HEK293 (cell line): ENCODE measurements at regions not wholly inside any gene's neighbourhood (a gene's known extent, or its start where the extent isn't known, plus 50 kb on each side); places are given as distances from the start of the nearest gene placed in this dataset.

Source experiments
- CTCF ChIA-PET: fragments of 350-600 bp; formaldehyde crosslinking; extraction: SDS; loops from one replicate; lab custom pipeline; 2021; ENCODE audit warnings: antibody characterized with exemption; lab: Yijun Ruan, JAX
- POLR2A ChIA-PET: fragments of 300-600 bp; formaldehyde crosslinking; extraction: SDS; loops from one replicate; lab custom pipeline; 2020; ENCODE audit warnings: antibody characterized with exemption, inconsistent platforms; lab: Yijun Ruan, JAX
- H3K27ac ChIP-seq: fragments of 200-500 bp; sonication (Bioruptor generic); 2 replicates; pipeline ENCODE4 v1.5.1; 2014; ENCODE audit warnings: low read depth, low read length, control low read depth, inconsistent platforms; ENCODE audit errors: extremely low read depth
- H3K36me3 ChIP-seq, 2 experiments: fragments of 200-500 bp in 1 of 2; sonication (Bioruptor generic) in 1 of 2; 1 replicate in 1 of 2; 2 replicates in 1 of 2; pipeline ENCODE4 v1.5.1; 2014 to 2017; ENCODE audit warnings: inconsistent platforms in 2 of 2, low read length in 2 of 2; ENCODE audit not compliant: control insufficient read depth in 2 of 2, insufficient read depth in 1 of 2
- H3K4me1 ChIP-seq: fragments of 200-500 bp; sonication (Bioruptor generic); 2 replicates; pipeline ENCODE4 v1.5.1; 2014; ENCODE audit warnings: mild to moderate bottlenecking, low read length, inconsistent platforms; ENCODE audit not compliant: control insufficient read depth, insufficient read depth
- H3K4me3 ChIP-seq: 2 replicates; pipeline ENCODE4 v1.5.1; 2011; ENCODE audit warnings: low read depth, mild to moderate bottlenecking, control low read depth, low read length, moderate library complexity
- H3K9me3 ChIP-seq: fragments of 200-500 bp; sonication (Bioruptor generic); 2 replicates; pipeline ENCODE4 v1.5.1; 2014; ENCODE audit warnings: low read depth, low read length, inconsistent platforms; ENCODE audit not compliant: control insufficient read depth, insufficient read depth
- BCL11B ChIP-seq: fragments of 450-650 bp; formaldehyde crosslinking; IDR thresholded peaks from 2 replicates; pipeline ENCODE4 v1.5.1; 2016; ENCODE audit warnings: low read depth, missing biosample characterization, missing genetic modification characterization
- GFI1B ChIP-seq: fragments of 450-650 bp; formaldehyde crosslinking; IDR thresholded peaks from 2 replicates; pipeline ENCODE4 v1.5.1; 2016; ENCODE audit warnings: missing biosample characterization, missing genetic modification characterization
- GLI4 ChIP-seq: fragments of 450-650 bp; formaldehyde crosslinking; IDR thresholded peaks from 2 replicates; pipeline ENCODE4 v1.5.1; 2016; ENCODE audit warnings: missing biosample characterization, missing genetic modification characterization
- GLIS2 ChIP-seq: fragments of 450-650 bp; formaldehyde crosslinking; IDR thresholded peaks from 2 replicates; pipeline ENCODE4 v1.5.1; 2016; ENCODE audit warnings: missing biosample characterization, missing genetic modification characterization
- SETDB1 ChIP-seq: IDR thresholded peaks from one replicate; pipeline ENCODE4 v1.6.1; 2017; ENCODE audit warnings: mild to moderate bottlenecking, low read length, moderate library complexity, mixed read lengths; ENCODE audit not compliant: insufficient read length
- SP7 ChIP-seq: fragments of 450-650 bp; formaldehyde crosslinking; IDR thresholded peaks from 2 replicates; pipeline ENCODE4 v1.5.1; 2016; ENCODE audit warnings: missing biosample characterization, missing genetic modification characterization
- WT1 ChIP-seq: fragments of 450-650 bp; formaldehyde crosslinking; IDR thresholded peaks from 2 replicates; pipeline ENCODE4 v1.5.1; 2016; ENCODE audit warnings: missing biosample characterization, missing genetic modification characterization
- YY1 ChIP-seq: fragments of 450-650 bp; formaldehyde crosslinking; IDR thresholded peaks from 2 replicates; pipeline ENCODE4 v1.5.1; 2018; ENCODE audit warnings: missing biosample characterization, missing genetic modification characterization
- ZNF184 ChIP-seq: fragments of 450-650 bp; IDR thresholded peaks from 2 replicates; pipeline ENCODE4 v1.5.1; 2018; ENCODE audit warnings: missing biosample characterization, mild to moderate bottlenecking, missing genetic modification characterization
- ZNF24 ChIP-seq: fragments of 450-650 bp; formaldehyde crosslinking; IDR thresholded peaks from 2 replicates; pipeline ENCODE4 v1.5.1; 2016; ENCODE audit warnings: missing biosample characterization, missing genetic modification characterization
- ZNF302 ChIP-seq: fragments of 450-650 bp; formaldehyde crosslinking; IDR thresholded peaks from 2 replicates; pipeline ENCODE4 v1.5.1; 2016; ENCODE audit warnings: missing biosample characterization, missing genetic modification characterization, low read depth
- ZNF510 ChIP-seq: fragments of 450-650 bp; formaldehyde crosslinking; IDR thresholded peaks from 2 replicates; pipeline ENCODE4 v1.5.1; 2018; ENCODE audit warnings: mild to moderate bottlenecking, missing genetic modification characterization, missing biosample characterization; ENCODE audit not compliant: insufficient replicate concordance
- ZNF629 ChIP-seq: fragments of 450-650 bp; formaldehyde crosslinking; IDR thresholded peaks from 2 replicates; pipeline ENCODE4 v1.5.1; 2017; ENCODE audit warnings: missing biosample characterization, missing genetic modification characterization
- ZNF707 ChIP-seq: fragments of 450-650 bp; formaldehyde crosslinking; IDR thresholded peaks from 2 replicates; pipeline ENCODE4 v1.5.1; 2016; ENCODE audit warnings: missing biosample characterization, missing genetic modification characterization
- ZNF791 ChIP-seq: fragments of 450-650 bp; formaldehyde crosslinking; IDR thresholded peaks from 2 replicates; pipeline ENCODE4 v1.5.1; 2016; ENCODE audit warnings: missing biosample characterization, missing genetic modification characterization
- ZXDB ChIP-seq: fragments of 450-650 bp; formaldehyde crosslinking; IDR thresholded peaks from 2 replicates; pipeline ENCODE4 v1.5.1; 2016; ENCODE audit warnings: missing biosample characterization, missing genetic modification characterization
- TF ChIP-seq, protein P1 (sequence below): fragments of 450-650 bp; formaldehyde crosslinking; IDR thresholded peaks from 2 replicates; pipeline ENCODE4 v1.5.1; 2016; ENCODE audit warnings: missing biosample characterization, missing genetic modification characterization
- TF ChIP-seq, protein P2 (sequence below): fragments of 450-650 bp; formaldehyde crosslinking; IDR thresholded peaks from 2 replicates; pipeline ENCODE4 v1.5.1; 2017; ENCODE audit warnings: missing biosample characterization, missing genetic modification characterization
- TF ChIP-seq, protein P3 (sequence below): fragments of 450-650 bp; formaldehyde crosslinking; IDR thresholded peaks from 2 replicates; pipeline ENCODE4 v1.5.1; 2016; ENCODE audit warnings: missing biosample characterization, missing genetic modification characterization
- TF ChIP-seq, protein P4 (sequence below): fragments of 450-650 bp; formaldehyde crosslinking; IDR thresholded peaks from 2 replicates; pipeline ENCODE4 v1.5.1; 2016; ENCODE audit warnings: missing biosample characterization, missing genetic modification characterization
- TF ChIP-seq, protein P5 (sequence below): fragments of 450-650 bp; formaldehyde crosslinking; IDR thresholded peaks from 2 replicates; pipeline ENCODE4 v1.5.1; 2016; ENCODE audit warnings: missing biosample characterization, missing genetic modification characterization

DNA sequence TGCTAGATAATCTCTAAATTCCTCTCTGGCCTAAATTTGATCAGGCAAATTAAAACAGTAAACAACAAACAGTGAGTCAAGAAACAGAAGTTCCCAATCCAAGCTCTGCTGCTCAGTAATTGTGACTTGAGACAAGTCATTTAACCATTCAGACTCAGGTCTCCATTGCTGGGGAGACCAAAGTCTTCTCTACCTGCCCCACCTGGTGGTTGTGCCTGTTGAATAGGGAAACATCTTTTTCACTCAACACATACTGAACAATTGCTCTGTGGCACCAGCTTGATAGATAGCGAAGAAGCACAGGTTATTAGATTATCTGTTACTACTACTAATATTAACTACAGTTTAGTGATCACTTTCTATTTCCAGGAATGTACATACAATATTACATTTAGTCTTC lies 112.1 kb upstream of the EOLA2 start:
- Histone ChIP-seq H3K27ac (no peak overlapping the region), H3K9me3 (peaks cover 4% of the 10 kb centered on the region; the same call in 1 of the 2 replicates), H3K4me1 (no peaks in the 10 kb centered on the region), H3K4me3 (no peak overlapping the region), H3K36me3 (no peaks in the 10 kb centered on the region)
- ChIA-PET CTCF (interaction anchor here (0.6 to 1.9 kb wide), 5 partner anchors 10 to 629 kb away, joined by 3 to 4 read pairs (median 4); no protein-coding TSS in a partner anchor), POLR2A (no interaction called here)
- TF ChIP-seq ZNF302 (no peak), ZNF24 (tag by site-specific recombination) (no peak), GLI4 (no peak), ZNF791 (tag by site-specific recombination) (no peak), ZXDB (tag by site-specific recombination) (no peak), ZNF510 (tag by site-specific recombination) (no peak), WT1 (tag by site-specific recombination) (no peak)
- TF ChIP-seq, protein P1, sequence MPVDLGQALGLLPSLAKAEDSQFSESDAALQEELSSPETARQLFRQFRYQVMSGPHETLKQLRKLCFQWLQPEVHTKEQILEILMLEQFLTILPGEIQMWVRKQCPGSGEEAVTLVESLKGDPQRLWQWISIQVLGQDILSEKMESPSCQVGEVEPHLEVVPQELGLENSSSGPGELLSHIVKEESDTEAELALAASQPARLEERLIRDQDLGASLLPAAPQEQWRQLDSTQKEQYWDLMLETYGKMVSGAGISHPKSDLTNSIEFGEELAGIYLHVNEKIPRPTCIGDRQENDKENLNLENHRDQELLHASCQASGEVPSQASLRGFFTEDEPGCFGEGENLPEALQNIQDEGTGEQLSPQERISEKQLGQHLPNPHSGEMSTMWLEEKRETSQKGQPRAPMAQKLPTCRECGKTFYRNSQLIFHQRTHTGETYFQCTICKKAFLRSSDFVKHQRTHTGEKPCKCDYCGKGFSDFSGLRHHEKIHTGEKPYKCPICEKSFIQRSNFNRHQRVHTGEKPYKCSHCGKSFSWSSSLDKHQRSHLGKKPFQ (tag by site-specific recombination): no peak
- TF ChIP-seq, protein P2, sequence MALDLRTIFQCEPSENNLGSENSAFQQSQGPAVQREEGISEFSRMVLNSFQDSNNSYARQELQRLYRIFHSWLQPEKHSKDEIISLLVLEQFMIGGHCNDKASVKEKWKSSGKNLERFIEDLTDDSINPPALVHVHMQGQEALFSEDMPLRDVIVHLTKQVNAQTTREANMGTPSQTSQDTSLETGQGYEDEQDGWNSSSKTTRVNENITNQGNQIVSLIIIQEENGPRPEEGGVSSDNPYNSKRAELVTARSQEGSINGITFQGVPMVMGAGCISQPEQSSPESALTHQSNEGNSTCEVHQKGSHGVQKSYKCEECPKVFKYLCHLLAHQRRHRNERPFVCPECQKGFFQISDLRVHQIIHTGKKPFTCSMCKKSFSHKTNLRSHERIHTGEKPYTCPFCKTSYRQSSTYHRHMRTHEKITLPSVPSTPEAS (tag by site-specific recombination): no peak

DNA sequence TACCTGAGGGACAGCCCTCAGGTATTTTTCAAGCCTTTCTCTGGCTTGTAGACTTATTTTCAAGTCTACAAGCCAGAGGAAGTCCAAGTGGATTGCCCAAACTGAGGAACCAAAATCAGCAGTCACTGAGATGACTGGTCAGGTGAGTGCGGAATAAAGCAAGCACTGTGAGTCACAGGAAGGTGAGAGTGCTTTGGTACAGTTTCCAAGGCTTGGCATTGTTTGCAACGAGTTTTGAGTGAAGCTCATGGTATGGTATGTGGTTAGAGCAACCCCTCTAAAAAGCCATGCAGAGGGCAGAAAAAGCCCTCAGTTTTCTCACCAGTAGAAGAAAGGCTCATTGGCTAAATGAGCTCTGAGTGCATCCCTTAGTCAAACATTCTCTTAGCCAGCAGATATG lies 112.8 kb upstream of the EOLA2 start:
- Histone ChIP-seq H3K36me3 (no peaks in the 10 kb centered on the region), H3K27ac (no peak overlapping the region), H3K9me3 (no peaks in the 10 kb centered on the region), H3K4me3 (no peak overlapping the region)
- TF ChIP-seq ZNF629 (no peak), BCL11B (tag by site-specific recombination) (no peak), YY1 (tag by site-specific recombination) (no peak), ZNF707 (no peak), ZNF184 (tag by site-specific recombination) (no peak), SETDB1 (no peak), GLIS2 (tag by site-specific recombination) (no peak), GFI1B (tag by site-specific recombination) (no peak), SP7 (tag by site-specific recombination) (no peak)
- TF ChIP-seq, protein P3, sequence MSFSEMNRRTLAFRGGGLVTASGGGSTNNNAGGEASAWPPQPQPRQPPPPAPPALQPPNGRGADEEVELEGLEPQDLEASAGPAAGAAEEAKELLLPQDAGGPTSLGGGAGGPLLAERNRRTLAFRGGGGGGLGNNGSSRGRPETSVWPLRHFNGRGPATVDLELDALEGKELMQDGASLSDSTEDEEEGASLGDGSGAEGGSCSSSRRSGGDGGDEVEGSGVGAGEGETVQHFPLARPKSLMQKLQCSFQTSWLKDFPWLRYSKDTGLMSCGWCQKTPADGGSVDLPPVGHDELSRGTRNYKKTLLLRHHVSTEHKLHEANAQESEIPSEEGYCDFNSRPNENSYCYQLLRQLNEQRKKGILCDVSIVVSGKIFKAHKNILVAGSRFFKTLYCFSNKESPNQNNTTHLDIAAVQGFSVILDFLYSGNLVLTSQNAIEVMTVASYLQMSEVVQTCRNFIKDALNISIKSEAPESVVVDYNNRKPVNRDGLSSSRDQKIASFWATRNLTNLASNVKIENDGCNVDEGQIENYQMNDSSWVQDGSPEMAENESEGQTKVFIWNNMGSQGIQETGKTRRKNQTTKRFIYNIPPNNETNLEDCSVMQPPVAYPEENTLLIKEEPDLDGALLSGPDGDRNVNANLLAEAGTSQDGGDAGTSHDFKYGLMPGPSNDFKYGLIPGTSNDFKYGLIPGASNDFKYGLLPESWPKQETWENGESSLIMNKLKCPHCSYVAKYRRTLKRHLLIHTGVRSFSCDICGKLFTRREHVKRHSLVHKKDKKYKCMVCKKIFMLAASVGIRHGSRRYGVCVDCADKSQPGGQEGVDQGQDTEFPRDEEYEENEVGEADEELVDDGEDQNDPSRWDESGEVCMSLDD (tag by site-specific recombination): no peak
- TF ChIP-seq, protein P4, sequence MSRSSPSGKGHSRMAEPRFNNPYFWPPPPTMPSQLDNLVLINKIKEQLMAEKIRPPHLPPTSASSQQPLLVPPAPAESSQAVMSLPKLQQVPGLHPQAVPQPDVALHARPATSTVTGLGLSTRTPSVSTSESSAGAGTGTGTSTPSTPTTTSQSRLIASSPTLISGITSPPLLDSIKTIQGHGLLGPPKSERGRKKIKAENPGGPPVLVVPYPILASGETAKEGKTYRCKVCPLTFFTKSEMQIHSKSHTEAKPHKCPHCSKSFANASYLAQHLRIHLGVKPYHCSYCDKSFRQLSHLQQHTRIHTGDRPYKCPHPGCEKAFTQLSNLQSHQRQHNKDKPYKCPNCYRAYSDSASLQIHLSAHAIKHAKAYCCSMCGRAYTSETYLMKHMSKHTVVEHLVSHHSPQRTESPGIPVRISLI: no peak
- TF ChIP-seq, protein P5, sequence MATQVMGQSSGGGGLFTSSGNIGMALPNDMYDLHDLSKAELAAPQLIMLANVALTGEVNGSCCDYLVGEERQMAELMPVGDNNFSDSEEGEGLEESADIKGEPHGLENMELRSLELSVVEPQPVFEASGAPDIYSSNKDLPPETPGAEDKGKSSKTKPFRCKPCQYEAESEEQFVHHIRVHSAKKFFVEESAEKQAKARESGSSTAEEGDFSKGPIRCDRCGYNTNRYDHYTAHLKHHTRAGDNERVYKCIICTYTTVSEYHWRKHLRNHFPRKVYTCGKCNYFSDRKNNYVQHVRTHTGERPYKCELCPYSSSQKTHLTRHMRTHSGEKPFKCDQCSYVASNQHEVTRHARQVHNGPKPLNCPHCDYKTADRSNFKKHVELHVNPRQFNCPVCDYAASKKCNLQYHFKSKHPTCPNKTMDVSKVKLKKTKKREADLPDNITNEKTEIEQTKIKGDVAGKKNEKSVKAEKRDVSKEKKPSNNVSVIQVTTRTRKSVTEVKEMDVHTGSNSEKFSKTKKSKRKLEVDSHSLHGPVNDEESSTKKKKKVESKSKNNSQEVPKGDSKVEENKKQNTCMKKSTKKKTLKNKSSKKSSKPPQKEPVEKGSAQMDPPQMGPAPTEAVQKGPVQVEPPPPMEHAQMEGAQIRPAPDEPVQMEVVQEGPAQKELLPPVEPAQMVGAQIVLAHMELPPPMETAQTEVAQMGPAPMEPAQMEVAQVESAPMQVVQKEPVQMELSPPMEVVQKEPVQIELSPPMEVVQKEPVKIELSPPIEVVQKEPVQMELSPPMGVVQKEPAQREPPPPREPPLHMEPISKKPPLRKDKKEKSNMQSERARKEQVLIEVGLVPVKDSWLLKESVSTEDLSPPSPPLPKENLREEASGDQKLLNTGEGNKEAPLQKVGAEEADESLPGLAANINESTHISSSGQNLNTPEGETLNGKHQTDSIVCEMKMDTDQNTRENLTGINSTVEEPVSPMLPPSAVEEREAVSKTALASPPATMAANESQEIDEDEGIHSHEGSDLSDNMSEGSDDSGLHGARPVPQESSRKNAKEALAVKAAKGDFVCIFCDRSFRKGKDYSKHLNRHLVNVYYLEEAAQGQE (tag by site-specific recombination): no peak
- TF ChIP-seq, all 188 proteins: peak for 0
- H3K4me1 ChIP-seq: no peaks in the 10 kb centered on the region
- CTCF ChIA-PET: interaction anchor here (0.7 to 1.9 kb wide), 3 partner anchors 89 to 424 kb away, joined by 3 to 4 read pairs (median 3); no protein-coding TSS in a partner anchor
- POLR2A ChIA-PET: no interaction called here
